ENCODE measurements at regions not wholly inside any gene's neighbourhood (a gene's known extent, or its start where the extent isn't known, plus 50 kb on each side); places are given as distances from the start of the nearest gene placed in this dataset.

- DNase-seq: no peak
Observed at GRCh38 chr5:71865665-71866320, 146.7 kb downstream of the CARTPT start.

GRCh38 chr5:71872311-71872864 is 153.3 kb downstream of the CARTPT start:
- DNase-seq: no peak

- no peak for DNase-seq
Observed at GRCh38 chr5:71873191-71873591, 154.1 kb downstream of the CARTPT start.

DNA sequence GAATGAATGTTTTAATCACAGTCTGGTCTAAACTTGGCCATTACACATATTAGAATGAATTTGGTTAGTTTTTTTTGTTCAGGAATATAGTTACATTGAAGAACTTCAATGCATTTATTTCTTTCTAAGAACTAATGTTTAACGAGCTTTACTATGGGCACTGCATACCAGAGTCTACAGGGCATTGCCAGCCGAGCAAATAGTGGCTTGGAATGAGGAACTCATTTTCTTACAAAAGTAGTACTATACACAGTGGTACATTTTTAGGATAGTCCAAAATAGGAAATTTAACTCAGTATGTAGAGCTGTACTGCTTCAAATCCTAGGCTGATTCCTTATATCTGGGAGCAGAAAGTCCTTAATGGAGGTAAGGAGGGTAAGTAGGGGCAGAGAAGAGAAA is 155.4 kb downstream of the CARTPT start:
- no peak for DNase-seq

GRCh38 chr5:71877511-71877910 is 158.4 kb downstream of the CARTPT start:
- no peak for DNase-seq

DNA sequence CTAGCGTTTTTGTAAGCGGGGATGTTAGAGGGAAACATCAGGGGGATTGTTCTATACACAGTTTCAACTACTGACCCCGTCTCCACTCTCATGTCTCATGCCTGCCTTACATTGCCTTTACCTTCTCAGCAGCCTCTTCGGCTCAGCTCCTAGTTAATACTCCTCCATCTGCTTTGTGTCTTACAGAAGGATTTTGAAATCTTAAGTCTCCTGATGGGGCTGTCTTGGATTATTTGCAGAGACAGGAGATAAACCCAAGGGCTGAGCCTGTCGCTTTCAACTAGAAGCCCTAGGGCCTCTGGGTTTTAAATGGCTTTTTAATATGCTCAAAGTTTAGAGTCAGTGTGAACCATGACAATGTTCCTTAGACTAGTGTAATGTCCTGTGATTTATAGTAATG is 161.5 kb downstream of the CARTPT start:
- no peak for DNase-seq

GRCh38 chr5:71882826-71883741 is 164.0 kb downstream of the CARTPT start:
- no peak for DNase-seq

DNA sequence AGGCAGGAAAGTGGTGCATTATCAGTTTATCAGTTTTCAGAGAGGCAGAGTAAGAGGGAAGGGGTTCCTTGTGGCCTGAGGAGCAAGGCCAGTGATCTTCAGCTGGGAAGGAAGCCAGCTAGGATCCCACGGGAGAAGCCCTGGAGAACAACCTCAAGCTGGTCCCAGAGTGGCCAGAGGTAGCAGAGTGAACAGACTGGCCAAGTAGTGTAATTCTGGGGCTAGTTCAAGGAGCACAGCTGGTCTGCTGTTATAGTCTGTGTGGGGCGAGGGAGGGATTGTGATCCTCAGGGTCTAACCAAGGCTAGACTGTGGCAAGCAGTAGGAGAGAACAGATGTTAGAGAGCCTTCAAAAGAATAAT is 164.6 kb downstream of the CARTPT start:
- no peak for DNase-seq

DNA sequence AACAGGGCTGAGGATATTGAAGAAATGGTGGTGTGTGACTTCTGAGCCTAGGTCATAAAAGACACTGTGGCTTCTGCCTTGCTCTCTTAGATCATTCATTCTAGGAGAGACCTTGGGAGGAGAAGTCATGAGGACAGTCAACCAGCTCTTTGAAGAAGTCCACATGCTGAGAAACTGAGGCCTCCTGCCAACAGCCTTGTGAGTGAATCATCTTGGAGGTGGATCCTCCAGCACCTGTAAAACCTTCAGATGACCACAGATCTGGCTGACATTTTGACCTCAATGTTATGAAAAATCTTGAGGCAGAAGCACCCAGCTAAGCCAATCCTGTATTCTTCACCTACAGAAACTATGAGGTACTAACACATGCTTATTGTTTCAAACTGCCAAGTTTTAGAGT is 165.9 kb downstream of the CARTPT start:
- DNase-seq: no peak

DNA sequence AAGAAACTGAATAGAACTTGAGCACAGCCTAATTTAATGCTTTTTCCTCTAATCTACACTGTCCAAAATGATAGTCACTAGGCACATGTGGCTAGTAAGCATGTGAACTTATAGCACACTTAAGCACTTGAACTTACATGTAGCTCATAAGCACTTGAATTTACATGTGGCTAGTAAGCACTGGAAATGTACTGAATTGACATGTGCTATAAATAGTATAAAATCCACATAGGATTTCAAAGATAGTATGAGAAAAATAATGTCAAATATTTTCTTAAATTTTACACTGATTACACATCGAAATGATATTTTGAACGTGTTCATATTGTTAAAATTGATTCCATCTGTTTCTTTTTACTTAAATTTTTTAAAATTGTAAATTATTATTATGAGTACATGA is 167.3 kb downstream of the CARTPT start:
- no peak for DNase-seq

GRCh38 chr5:71887680-71888079 is 168.6 kb downstream of the CARTPT start:
- peak; percentile 73 for DNase-seq

- no peak for DNase-seq
Observed at GRCh38 chr5:71891406-71891805, 172.3 kb downstream of the CARTPT start.

DNA sequence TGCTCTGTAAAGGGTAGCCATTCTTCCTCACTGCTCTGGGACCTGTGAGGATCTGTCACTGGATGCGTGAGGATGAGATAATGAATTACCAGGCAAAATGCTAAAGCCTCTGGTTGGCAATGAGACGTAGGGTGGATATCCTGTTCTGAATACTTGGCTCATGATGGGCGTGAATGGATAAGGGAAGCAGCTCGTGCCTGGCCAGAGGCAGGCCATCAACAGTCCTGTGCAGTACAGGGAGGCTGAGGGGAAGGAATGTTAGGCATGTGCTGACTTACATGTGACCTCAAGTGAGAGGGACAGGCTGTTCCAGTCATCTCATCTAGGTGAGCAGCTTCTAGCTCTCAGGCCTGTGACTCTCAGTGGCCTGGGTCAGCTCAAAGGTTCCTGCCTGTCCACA is 172.8 kb downstream of the CARTPT start:
- DNase-seq: no peak

- no peak for DNase-seq
Observed at GRCh38 chr5:71892641-71893365, 173.7 kb downstream of the CARTPT start.

DNA sequence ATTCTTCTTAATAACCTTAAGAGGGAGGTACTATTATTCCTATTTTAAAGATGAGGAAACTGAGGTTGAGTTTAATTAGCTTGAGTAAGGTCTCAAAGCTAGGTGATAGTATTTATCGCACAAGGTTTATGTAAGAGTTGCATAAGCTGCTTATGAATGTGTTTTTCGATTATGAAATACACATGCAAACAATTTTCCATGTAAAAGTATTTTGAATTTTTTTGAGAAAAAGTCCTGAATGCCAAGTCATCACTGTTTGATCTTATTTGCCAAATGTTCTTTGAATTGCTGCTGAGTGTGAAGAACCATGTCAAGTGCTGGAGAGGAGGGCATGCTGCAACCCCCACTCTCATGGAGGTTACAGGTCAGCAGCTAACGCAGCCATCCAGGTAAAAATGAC is 174.4 kb downstream of the CARTPT start:
- no peak for DNase-seq

- DNase-seq: no peak
Observed at GRCh38 chr5:71894091-71894490, 175.0 kb downstream of the CARTPT start.

DNA sequence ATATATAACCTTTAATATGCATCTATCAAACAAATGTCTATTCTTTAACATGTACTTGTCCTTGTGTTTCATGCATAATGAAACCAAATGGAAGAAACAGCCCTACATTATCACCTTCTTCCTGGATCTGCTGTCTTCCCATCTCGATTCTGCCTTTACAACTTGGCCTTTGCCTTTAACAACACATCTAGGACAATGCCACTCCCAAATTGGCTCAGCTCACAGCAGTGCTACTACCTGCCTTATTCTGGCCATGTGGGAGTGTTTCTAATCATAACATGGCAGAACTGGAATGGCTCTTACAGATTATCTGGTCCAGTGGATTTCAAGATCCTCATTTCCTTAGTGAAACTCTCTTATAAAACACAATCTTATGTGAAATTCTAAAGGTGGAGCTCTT is 176.5 kb downstream of the CARTPT start:
- DNase-seq: no peak

GRCh38 chr5:71899865-71900342 is 180.8 kb downstream of the CARTPT start:
- DNase-seq: no peak

DNA sequence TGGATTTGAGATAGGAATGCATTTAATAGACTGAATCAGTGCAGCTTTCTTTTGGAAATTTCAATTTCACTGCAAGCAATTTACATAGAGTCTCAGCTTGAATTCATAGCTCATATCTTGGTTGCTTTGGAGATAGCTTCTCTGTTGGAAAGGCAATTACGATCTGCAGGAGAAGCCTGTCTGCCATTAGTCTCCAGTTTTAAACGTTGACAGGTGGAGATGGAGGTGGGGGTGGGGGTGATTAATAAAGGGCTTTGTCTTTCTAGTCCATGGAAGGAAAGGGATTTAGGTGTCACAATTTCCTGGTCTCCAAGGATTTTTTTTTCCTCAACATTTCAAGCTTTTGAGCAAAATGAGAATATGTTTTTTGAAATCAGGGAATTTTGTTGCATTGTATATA is 184.7 kb downstream of the CARTPT start:
- no peak for DNase-seq

GRCh38 chr5:71904852-71905251 is 185.8 kb downstream of the CARTPT start:
- DNase-seq: no peak

GRCh38 chr5:71905834-71906711 is 187.0 kb downstream of the CARTPT start:
- DNase-seq: no peak

DNA sequence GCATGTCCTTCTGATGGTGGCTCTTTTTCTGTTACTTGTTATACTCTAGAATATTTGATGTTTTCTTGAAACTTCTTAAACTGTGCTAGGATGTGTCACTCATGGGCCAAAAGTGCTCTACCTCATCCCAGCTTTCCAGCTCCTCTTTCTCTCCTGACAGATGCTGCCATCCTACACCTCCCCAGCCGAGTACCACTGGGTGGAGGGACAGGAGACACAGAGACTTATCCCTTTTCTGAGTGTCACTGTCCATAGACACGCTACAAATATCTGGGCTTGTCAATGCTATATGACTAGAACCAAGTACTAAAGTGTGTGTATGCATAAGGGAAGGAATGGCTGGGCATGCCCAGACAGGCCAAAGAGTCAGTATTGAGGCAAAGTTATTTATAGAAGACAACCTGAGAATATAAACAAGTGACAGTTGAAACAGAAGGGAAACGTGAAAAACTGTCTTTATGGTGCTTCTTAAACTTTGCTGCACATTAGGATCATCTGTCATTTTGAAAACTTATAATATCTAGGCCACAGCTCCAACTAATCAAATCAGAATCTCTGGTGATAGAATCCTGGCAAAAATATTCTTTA is 188.0 kb downstream of the CARTPT start:
- no peak for DNase-seq

Data from RPMI8226 (cell line).